KMS-11 (cell line): ENCODE measurements at regions not wholly inside any gene's neighbourhood (a gene's known extent, or its start where the extent isn't known, plus 50 kb on each side); places are given as distances from the start of the nearest gene placed in this dataset.
"Not testable (repeated sequence)": the region's sequence is repeated elsewhere in the genome, so short reads cannot be mapped to it uniquely, and the experiment has no call there.

Experiments
- H2AFZ ChIP-seq: fragments of 200-600 bp; sonication (generic); 2 replicates; pipeline ENCODE4 v1.6.1; 2016; ENCODE audit warnings: antibody characterized with exemption, mixed run types, low read depth
- H3K27ac ChIP-seq: fragments of 200-600 bp; sonication (generic); 2 replicates; pipeline ENCODE4 v1.6.1; 2016; ENCODE audit warnings: mild to moderate bottlenecking, mixed run types
- H3K27me3 ChIP-seq: fragments of 200-600 bp; sonication (generic); 2 replicates; pipeline ENCODE4 v1.6.1; 2017; ENCODE audit warnings: mild to moderate bottlenecking, low read depth, mixed run types, moderate library complexity; ENCODE audit not compliant: insufficient read depth
- H3K36me3 ChIP-seq: fragments of 200-600 bp; sonication (generic); 2 replicates; pipeline ENCODE4 v1.6.1; 2017; ENCODE audit warnings: mild to moderate bottlenecking, mixed run types; ENCODE audit not compliant: insufficient read depth
- H3K4me1 ChIP-seq: fragments of 200-600 bp; sonication (generic); 2 replicates; pipeline ENCODE4 v1.6.1; 2016; ENCODE audit warnings: mild to moderate bottlenecking, low read depth, mixed run types; ENCODE audit not compliant: poor library complexity, severe bottlenecking
- H3K4me2 ChIP-seq: fragments of 200-600 bp; sonication (generic); 2 replicates; pipeline ENCODE4 v1.7.0; 2016; ENCODE audit warnings: mild to moderate bottlenecking, mixed run types
- H3K4me3 ChIP-seq: fragments of 200-600 bp; sonication (generic); IDR thresholded peaks from 2 replicates; pipeline ENCODE4 v1.6.1; 2017; ENCODE audit warnings: low read depth, low read length, mixed read lengths; ENCODE audit not compliant: insufficient read depth
- H3K79me2 ChIP-seq: fragments of 200-600 bp; sonication (generic); 2 replicates; pipeline ENCODE4 v1.6.1; 2016; ENCODE audit warnings: low read depth, mixed run types; ENCODE audit not compliant: insufficient read depth
- H3K9ac ChIP-seq: fragments of 200-600 bp; sonication (generic); 2 replicates; pipeline ENCODE4 v1.6.1; 2016; ENCODE audit warnings: mild to moderate bottlenecking, mixed run types
- H4K20me1 ChIP-seq: fragments of 200-600 bp; sonication (generic); 2 replicates; pipeline ENCODE4 v1.6.1; 2016; ENCODE audit warnings: mild to moderate bottlenecking, mixed run types; ENCODE audit not compliant: insufficient read depth
- TF ChIP-seq, protein P1 (sequence below): fragments of 200-600 bp; sonication (generic); conservative IDR thresholded peaks from 2 replicates; pipeline ENCODE4 v1.6.1; 2017; ENCODE audit warnings: low read depth, mild to moderate bottlenecking, antibody characterized with exemption, low read length, moderate library complexity, mixed read lengths

- Histone ChIP-seq H3K9ac (no peak overlapping the region), H3K4me1 (peaks cover 18% of the 10 kb centered on the region), H3K36me3 (no peaks in the 10 kb centered on the region), H3K27ac (no peak overlapping the region), H3K4me3 (no peak overlapping the region), H2AFZ (no peak overlapping the region), H3K27me3 (no peaks in the 10 kb centered on the region), H3K4me2 (no peak overlapping the region), H4K20me1 (no peaks in the 10 kb centered on the region), H3K79me2 (0 out of 2 replicates have a peak, but pooled peaks cover 2% of the 10 kb centered on the region)
- TF ChIP-seq, protein P1, sequence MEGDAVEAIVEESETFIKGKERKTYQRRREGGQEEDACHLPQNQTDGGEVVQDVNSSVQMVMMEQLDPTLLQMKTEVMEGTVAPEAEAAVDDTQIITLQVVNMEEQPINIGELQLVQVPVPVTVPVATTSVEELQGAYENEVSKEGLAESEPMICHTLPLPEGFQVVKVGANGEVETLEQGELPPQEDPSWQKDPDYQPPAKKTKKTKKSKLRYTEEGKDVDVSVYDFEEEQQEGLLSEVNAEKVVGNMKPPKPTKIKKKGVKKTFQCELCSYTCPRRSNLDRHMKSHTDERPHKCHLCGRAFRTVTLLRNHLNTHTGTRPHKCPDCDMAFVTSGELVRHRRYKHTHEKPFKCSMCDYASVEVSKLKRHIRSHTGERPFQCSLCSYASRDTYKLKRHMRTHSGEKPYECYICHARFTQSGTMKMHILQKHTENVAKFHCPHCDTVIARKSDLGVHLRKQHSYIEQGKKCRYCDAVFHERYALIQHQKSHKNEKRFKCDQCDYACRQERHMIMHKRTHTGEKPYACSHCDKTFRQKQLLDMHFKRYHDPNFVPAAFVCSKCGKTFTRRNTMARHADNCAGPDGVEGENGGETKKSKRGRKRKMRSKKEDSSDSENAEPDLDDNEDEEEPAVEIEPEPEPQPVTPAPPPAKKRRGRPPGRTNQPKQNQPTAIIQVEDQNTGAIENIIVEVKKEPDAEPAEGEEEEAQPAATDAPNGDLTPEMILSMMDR: no peak
Measured at GRCh38 chr11:14585438-14585837, 58.2 kb upstream of the PDE3B start.

- Histone ChIP-seq H3K36me3 (no peaks in the 10 kb centered on the region), H3K4me3 (no peak overlapping the region), H2AFZ (no peak overlapping the region), H3K4me2 (no peak overlapping the region), H3K27me3 (no peaks in the 10 kb centered on the region), H3K9ac (no peak overlapping the region), H3K79me2 (no peaks in the 10 kb centered on the region), H3K4me1 (peaks cover 3% of the 10 kb centered on the region), H3K27ac (no peak overlapping the region), H4K20me1 (no peaks in the 10 kb centered on the region)
- TF ChIP-seq, protein P1: no peak
Measured at GRCh38 chr11:14587258-14587657, 56.3 kb upstream of the PDE3B start.

- no peaks in the 10 kb centered on the region for H3K79me2 ChIP-seq
- no peaks in the 10 kb centered on the region for H4K20me1 ChIP-seq
- H3K9ac ChIP-seq: no peak overlapping the region
- TF ChIP-seq, protein P1: no peak
- H3K27ac ChIP-seq: no peak overlapping the region
- no peaks in the 10 kb centered on the region for H3K36me3 ChIP-seq
- no peak overlapping the region for H3K4me3 ChIP-seq
- no peak overlapping the region for H3K4me2 ChIP-seq
- no peaks in the 10 kb centered on the region for H3K27me3 ChIP-seq
- H3K4me1 ChIP-seq: peaks cover 3% of the 10 kb centered on the region
- H2AFZ ChIP-seq: no peak overlapping the region
Measured at GRCh38 chr11:14588681-14589080, 54.9 kb upstream of the PDE3B start.

GRCh38 chr11:14589421-14589820 lies 54.2 kb upstream of the PDE3B start:
- Histone ChIP-seq H3K4me3 (no peak overlapping the region), H3K4me2 (no peak overlapping the region), H3K9ac (no peak overlapping the region), H3K4me1 (no peaks in the 10 kb centered on the region), H4K20me1 (no peaks in the 10 kb centered on the region), H3K27ac (no peak overlapping the region), H2AFZ (no peak overlapping the region), H3K36me3 (no peaks in the 10 kb centered on the region), H3K79me2 (no peaks in the 10 kb centered on the region), H3K27me3 (no peaks in the 10 kb centered on the region)
- TF ChIP-seq, protein P1: no peak

DNA sequence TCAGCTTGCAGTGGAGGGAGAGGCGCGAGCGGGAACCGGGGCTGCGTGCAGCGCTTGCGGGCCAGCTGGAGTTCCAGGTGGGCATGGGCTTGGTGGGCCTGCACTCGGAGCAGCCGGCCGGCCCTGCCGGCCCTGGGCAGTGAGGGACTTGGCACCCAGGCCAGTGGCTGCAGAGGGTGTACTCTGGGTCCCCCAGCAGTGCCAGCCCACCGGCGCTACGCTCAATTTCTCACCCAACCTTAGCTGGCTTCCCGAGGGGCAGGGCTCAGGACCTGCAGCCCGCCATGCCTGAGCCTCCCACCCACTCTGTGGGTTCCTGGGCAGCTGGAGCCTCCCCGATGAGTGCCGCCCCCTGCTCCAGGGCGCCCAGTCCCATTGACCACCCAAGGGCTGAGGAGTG lies 52.6 kb upstream of the PDE3B start:
- not testable (repeated sequence) for H3K79me2 ChIP-seq, H3K36me3 ChIP-seq, H3K4me2 ChIP-seq, H4K20me1 ChIP-seq, H3K4me1 ChIP-seq, H3K4me3 ChIP-seq, H3K9ac ChIP-seq, H2AFZ ChIP-seq, H3K27ac ChIP-seq, H3K27me3 ChIP-seq
